Heart left ventricle (tissue), 16 donors: ENCODE measurements at regions not wholly inside any gene's neighbourhood (a gene's known extent, or its start where the extent isn't known, plus 50 kb on each side); places are given as distances from the start of the nearest gene placed in this dataset.

ENCODE experiments used
- ATAC-seq, 4 donors: fragments of 200-7000 bp; cut with Tn5 transposase; one replicate each; pipeline ENCODE4 v1.9.1; 2020 to 2022; ENCODE audit warnings: moderate library complexity in 4 of 4, mild to moderate bottlenecking in 3 of 4, moderate number of reproducible peaks in 1 of 4
- DNase-seq, 5 donors: peaks; one replicate each; pipeline ENCODE4 v3.0.0-alpha.2; 2020
- H3K27ac ChIP-seq, 12 donors: fragments of 200-600 bp; sonication (generic) in 4 of 12; one replicate each; pipeline versions ENCODE4 v1.5.0 to v1.8.0; 2016 to 2022; ENCODE audit warnings: mild to moderate bottlenecking in 2 of 12
- H3K27me3 ChIP-seq, 9 donors: fragments of 200-600 bp; sonication (generic) in 2 of 9; one replicate each; pipeline versions ENCODE4 v1.5.1 to v1.8.0; 2016 to 2022; ENCODE audit warnings: mild to moderate bottlenecking in 3 of 9
- H3K36me3 ChIP-seq, 9 donors: fragments of 200-600 bp; sonication (generic) in 2 of 9; one replicate each; pipeline versions ENCODE4 v1.5.0 to v1.8.0; 2018 to 2022; ENCODE audit warnings: mild to moderate bottlenecking in 2 of 9
- H3K4me1 ChIP-seq, 12 donors: fragments of 200-600 bp; sonication (generic) in 4 of 12; one replicate each; pipeline versions ENCODE4 v1.5.0 to v1.8.0; 2016 to 2022; ENCODE audit warnings: mild to moderate bottlenecking in 3 of 12
- H3K4me3 ChIP-seq, 12 donors: fragments of 200-600 bp; sonication (generic) in 4 of 12; one replicate each; pipeline versions ENCODE4 v1.5.0 to v1.8.0; 2017 to 2022; ENCODE audit warnings: mild to moderate bottlenecking in 9 of 12, moderate library complexity in 4 of 12
- H3K9me3 ChIP-seq, 12 donors: fragments of 200-600 bp; sonication (generic) in 4 of 12; one replicate each; pipeline versions ENCODE4 v1.5.0 to v1.8.0; 2016 to 2022; ENCODE audit warnings: mild to moderate bottlenecking in 1 of 12
- CTCF ChIP-seq, 12 donors: fragments of 200-600 bp; sonication (generic) in 4 of 12; IDR thresholded peaks; one replicate each; pipeline versions ENCODE4 v1.5.0 to v1.8.0; 2018 to 2022; ENCODE audit warnings: antibody characterized with exemption in 12 of 12, mild to moderate bottlenecking in 5 of 12
- POLR2A ChIP-seq, 2 donors: fragments of 450-650 bp; IDR thresholded peaks; one replicate each; pipeline ENCODE4 v1.6.1; 2017; ENCODE audit warnings: antibody characterized with exemption in 2 of 2, mild to moderate bottlenecking in 2 of 2, moderate library complexity in 2 of 2
- WGBS, 4 donors: extraction: QIAGEN DNeasy Blood & Tissue Kit in 2 of 4; methylation state at CpG; one replicate each; pipeline versions ENCODE4 v1.1.5 to v1.1.7; 2013 to 2018; 5-methylcytosine and 5-hydroxymethylcytosine counted together
- intact Hi-C, 10 donors: fragments of 100-400 bp; cut with DNase I; formaldehyde crosslinking; loops; one replicate each; pipeline versions ENCODE4 v1.11.1 to v1.14.2; 2022
- donor health status: ischemic (EF 13 %, LVEDD 7.1; RV severe dilation, severe dysfunction).
- donor health status: healthy with polysubstance abuse.
- donor health status: DM: no; HTN: yes; CAD: no.
- donor health status: DM: no; HTN: no; CAD: no.
- donor health status: ischemic (EF 25% LVEDD 6.9; RV normal size, moderate dysfunction).
- donor health status: ischemic (EF 25% LVEDD 5.7; RV mildly dilated, moderate dysfunction).
- donor health status: healthy.
- donor health status: DM: yes; HTN: yes; CAD: no.
- donor health status: ischemic (EF 35%, LVEDD 5.7; RV mildly dilated, moderate dysfunction).
- donor health status: nonischemic (EF 11% LVEDD 7.7; RV severe dilation, severe dysfunction).
- donor health status: DM: yes; HTN: yes; CAD: no.
- donor health status: PGD.
- donor health status: ischemic (EF 29% LVEDD 5.4; RV normal size, mild dysfunction).
- donor health status: nonischemic (EF 23%, LVEDD 6.1; RV moderate dilation, normal function).

GRCh38 chr9:86893811-86894490 is 53.4 kb downstream of the GAS1 start:
- no peaks in the 10 kb centered on the region for H3K36me3 ChIP-seq
- H3K27ac ChIP-seq, result no peak overlapping the region
- DNase-seq (no peak), ATAC-seq (no peak)
- intact Hi-C loops, result no loop called here
- no peaks in the 10 kb centered on the region for H3K9me3 ChIP-seq
- WGBS, 4 donors, result 82 to 88% (median 85%) methylated on average over 6 of the region's 6 CpGs
- no peak overlapping the region for H3K4me3 ChIP-seq
- H3K4me1 ChIP-seq, result no peaks in the 10 kb centered on the region
- no peaks in the 10 kb centered on the region for H3K27me3 ChIP-seq
- TF ChIP-seq POLR2A (IDR thresholded peaks at IDR 0.05) (no peak), CTCF (IDR thresholded peaks at IDR 0.05) (no peak)

GRCh38 chr9:86892576-86892975 is 54.7 kb downstream of the GAS1 start:
- Histone ChIP-seq H3K4me3 (no peak overlapping the region), H3K36me3 (no peaks in the 10 kb centered on the region), H3K27ac (no peak overlapping the region), H3K4me1 (no peaks in the 10 kb centered on the region), H3K9me3 (no peaks in the 10 kb centered on the region), H3K27me3 (no peaks in the 10 kb centered on the region)
- DNase-seq, result no peak
- no peak for ATAC-seq
- WGBS, 4 donors, result 33 to 45% (median 39%) methylated on average over 3 of the region's 3 CpGs
- intact Hi-C loops, result no loop called here
- TF ChIP-seq CTCF (IDR thresholded peaks at IDR 0.05) (no peak), POLR2A (IDR thresholded peaks at IDR 0.05) (no peak)

GRCh38 chr9:86891886-86892437 is 55.3 kb downstream of the GAS1 start:
- Histone ChIP-seq H3K4me3 (no peak overlapping the region), H3K27me3 (peaks cover 0 to 4% (median 0%) of the 10 kb centered on the region in 9 donors), H3K27ac (no peak overlapping the region), H3K36me3 (no peaks in the 10 kb centered on the region), H3K4me1 (no peaks in the 10 kb centered on the region), H3K9me3 (no peaks in the 10 kb centered on the region)
- no peak for DNase-seq
- intact Hi-C loops, result no loop called here
- ATAC-seq, result no peak
- TF ChIP-seq POLR2A (IDR thresholded peaks at IDR 0.05) (no peak), CTCF (IDR thresholded peaks at IDR 0.05) (no peak)
- WGBS, 4 donors, result 78 to 86% (median 82%) methylated on average over 4 of the region's 4 CpGs

- DNase-seq (no peak), ATAC-seq (no peak)
- no peaks in the 10 kb centered on the region for H3K36me3 ChIP-seq
- H3K9me3 ChIP-seq, result no peaks in the 10 kb centered on the region
- peaks cover 0 to 8% (median 0%) of the 10 kb centered on the region in 9 donors for H3K27me3 ChIP-seq
- H3K4me1 ChIP-seq, result no peaks in the 10 kb centered on the region
- intact Hi-C loops, result no loop called here
- 60 to 69% (median 62%) methylated on average over 3 of the region's 3 CpGs for WGBS, 4 donors
- no peak overlapping the region for H3K4me3 ChIP-seq
- no peak for TF ChIP-seq CTCF (IDR thresholded peaks at IDR 0.05)
- TF ChIP-seq POLR2A (IDR thresholded peaks at IDR 0.05), result no peak
- H3K27ac ChIP-seq, result no peak overlapping the region
These were observed 56.2 kb downstream of the GAS1 start for GRCh38 chr9:86891091-86891490.
